T-helper 2 cell treated with Interferon-gamma antibody and Interleukin-4, amounts not matched to agents 100 ng/mL and 5 ng/mL, for 36 hours (primary cell): ENCODE measurements at regions not wholly inside any gene's neighbourhood (a gene's known extent, or its start where the extent isn't known, plus 50 kb on each side); places are given as distances from the start of the nearest gene placed in this dataset.

ENCODE experiments used
- intact Hi-C: fragments of 100-400 bp; cut with micrococcal nuclease; formaldehyde crosslinking; loops from one replicate; pipeline ENCODE4 v1.15.1; 2023

DNA sequence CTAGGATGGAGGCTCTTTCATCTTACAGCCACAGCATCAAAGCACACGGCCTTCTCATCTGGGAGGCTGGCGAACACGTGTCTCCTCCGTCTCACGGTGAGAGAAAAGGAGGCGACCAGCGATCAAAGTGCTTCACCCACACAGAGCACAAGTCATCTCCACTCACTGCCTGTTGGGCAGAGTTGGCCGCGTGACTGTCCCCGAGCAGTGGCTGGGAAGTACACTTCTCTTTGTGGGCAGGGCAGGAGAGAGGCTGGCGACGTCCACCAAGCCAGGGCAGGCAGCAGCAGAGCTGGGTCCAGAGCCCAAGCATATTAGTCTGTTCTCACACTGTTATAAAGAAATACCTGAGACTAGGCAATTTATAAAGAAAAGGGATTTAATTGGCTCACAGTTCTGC is 64.1 kb upstream of the FOXC1 start:
- intact Hi-C loops, result no loop called here

DNA sequence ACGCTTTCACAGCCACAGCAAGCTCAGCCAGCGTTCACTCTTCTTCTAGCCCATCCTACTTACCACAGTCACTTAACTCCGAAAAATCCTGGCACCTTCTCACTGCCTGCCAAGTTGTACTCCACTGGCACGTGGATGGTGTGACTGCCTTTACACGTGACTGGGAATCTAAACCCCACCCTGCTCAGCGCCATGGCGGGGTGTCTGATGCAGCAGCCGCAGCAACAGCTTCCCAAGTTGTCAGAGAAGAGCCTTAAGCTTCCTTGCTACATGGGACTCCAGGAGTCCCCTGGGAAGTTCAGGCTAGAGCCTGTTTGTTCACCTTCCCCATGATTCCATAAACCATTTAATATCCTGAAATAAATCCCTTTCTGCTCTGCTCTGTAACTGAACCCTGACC is 61.9 kb upstream of the FOXC1 start:
- intact Hi-C loops, result no loop called here

DNA sequence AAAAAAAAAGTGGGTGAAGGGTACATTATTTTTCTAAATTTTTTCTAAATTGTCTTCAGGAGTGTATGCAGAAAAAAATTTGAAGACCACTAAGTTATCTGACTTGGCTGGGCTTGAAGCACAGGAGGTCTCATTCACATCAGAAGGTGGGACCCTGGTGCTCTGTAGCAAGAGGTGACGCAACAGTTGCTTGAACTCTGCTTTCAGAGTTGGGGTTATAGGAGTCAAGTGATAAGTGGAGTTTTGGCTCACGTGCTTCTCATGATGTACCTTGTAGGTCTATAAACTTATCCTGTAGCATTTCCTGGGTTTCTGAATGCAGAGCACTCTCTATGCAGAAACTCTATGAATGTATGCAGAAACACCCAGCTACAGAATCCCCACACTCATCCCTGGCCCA is 58.5 kb upstream of the FOXC1 start:
- intact Hi-C loops, result no loop called here

DNA sequence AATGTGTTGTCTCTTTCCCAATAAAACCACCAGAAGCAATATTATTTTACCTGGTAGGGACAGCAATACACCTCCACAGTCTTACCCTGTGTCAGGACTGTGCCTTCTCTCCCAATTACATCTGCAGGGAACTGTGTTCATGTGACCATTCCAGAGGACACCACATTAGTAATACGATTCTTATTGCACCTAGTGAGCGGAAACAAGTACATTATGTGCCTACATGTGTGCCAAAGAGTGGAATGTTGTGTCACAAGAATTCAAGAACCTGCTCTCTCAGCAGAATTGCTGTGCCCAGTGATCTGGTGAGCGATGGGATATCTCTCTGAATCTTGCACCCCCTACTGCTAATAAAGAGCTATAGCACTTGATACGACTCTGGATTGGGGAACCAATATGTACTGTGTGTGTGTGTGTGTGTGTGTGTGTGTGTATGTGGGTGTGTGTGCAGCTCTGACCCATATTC is 57.4 kb upstream of the FOXC1 start:
- intact Hi-C loops, result no loop called here

DNA sequence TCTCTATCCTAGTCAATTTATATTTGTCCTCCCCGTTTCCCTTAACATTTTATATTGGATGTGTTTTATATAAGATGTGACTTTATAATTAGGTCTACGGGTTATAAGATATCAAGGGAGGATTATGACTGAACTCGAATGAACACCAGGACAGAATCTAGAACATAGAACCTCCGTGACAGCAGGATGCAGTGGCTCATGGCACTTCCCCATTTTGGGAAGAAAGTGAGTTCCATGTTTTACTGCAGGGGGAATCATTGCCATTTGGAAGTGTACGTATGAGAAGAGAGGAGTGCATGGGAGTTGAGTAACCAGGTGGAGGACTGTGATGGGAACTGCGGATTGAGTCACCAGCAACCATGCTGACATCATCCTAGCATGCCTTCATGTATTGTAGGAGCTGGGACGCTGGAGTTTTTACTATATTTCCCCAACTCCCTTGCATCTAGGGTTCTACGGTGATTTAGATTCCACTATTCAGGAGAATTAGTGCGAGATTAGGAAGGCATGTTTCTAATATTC is 56.1 kb upstream of the FOXC1 start:
- intact Hi-C loops, result no loop called here

DNA sequence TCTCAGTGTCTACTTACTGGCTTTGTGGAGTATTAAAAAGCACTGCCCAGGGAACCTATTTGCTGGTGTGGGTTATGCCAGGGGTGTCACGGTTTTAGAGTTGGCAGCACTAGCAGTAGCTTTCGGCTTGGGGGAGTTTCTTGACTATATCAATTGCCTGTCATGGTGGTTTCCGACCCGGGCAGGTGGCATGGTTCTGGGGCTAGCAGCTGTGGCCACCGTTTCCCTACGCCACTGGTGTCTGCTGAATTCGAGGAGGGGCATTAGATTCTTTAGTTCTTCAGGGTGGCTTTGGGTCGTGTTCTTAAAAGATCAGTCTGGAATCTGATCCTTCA is 55.6 kb upstream of the FOXC1 start:
- intact Hi-C loops, result no loop called here

DNA sequence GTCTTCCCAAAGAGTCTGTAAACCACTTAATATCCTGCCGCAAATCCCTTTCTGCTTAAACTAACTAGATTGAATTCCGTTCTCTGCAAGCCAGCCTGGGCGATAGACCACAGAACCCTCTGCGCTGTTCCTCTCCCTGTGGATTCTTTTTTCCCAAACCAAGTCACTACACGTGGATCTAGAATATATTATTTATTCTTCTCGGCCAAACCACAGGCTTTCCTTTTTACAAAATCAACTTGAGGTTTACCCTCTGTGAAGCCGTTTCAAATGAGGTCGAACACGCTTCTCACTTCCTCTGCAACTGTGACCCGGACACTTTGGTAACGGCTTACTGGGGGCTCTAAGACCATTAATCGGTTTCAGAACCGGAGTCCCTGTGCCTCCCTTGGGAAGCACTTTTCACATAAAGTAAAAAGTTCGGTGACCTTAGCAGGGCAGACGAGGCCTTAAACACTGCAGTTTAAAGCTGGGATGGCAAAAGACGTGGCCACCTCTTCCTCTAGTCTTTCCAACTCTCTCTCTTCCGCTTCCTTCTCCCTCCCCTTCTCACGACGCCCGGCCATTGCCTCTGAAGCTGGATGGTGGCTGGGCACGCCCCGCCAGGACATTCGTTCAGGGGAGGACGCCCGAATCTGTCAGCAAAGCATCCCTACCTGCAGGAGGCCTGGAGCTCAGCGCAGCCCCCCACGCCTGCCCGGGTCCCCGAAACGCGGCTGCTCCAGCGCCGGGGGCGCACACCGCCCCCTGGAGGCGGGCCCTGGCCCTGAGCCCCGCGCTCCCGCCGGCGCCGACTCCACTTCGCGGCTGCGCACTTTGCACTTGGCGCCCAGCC is 55.0 kb upstream of the FOXC1 start:
- intact Hi-C loops, result loop anchor here (1.0 kb wide), 1 partner anchor 30 kb away; no protein-coding TSS in a partner anchor

DNA sequence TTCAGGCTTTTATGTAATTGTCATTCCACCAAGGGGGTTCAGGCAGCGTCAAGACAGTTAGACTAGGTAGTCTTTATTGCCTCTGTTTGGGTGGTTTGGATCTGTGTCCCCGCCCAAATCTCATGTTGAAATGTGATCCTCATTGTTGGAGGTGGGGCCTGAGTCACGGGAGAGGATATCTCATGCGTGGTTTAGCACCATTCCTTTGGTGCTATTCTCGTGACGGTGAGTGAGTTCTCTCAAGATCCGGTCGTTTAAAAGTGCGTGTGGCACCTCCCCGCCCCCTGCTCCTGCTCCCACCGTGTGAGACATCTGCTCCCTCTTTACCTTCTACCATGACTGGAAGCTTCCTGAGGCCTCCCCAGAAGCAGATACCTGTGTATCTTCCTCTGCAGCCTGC is 51.3 kb upstream of the FOXC1 start:
- intact Hi-C loops, result no loop called here
